ENCODE measurements at regions not wholly inside any gene's neighbourhood (a gene's known extent, or its start where the extent isn't known, plus 50 kb on each side); places are given as distances from the start of the nearest gene placed in this dataset.

DNA sequence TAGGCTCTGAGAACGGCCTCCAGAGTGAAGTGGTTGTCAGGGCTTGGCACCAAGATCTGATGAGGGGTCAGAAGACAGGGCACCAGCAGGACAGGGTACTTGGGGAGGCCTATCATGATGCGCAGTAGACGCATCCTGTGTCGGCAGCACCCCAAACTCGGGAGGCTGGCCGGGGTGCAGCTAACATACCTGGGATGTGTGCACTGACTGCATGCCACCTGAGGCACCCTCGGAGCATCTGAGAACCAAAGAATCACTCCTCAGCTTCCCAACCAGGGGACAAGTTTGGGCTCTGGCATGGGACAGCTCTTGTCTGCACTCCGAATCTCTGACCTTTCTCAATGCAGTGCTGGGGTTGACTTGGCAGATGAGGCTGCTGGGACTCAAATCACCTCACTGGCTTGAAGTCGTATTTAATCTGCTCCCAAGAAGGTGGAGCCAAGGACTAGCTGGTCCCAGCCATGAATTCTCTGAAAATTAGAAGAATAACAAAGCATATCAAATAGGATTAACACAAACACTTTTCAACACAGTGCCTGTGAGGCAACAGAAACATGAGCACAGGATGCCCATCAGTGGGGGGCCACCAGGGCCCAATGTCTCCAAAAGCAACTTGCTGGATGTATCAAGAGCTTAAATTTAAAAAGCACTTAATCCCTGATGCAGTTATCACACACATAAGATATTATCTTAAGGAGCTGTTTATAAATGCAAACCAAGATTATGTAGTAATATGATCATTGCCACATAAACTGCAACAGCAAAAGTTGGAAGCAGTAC lies 348.8 kb downstream of the PREX1 start:
- no peaks in the 10 kb centered on the region for H3K4me1 Mint-ChIP-seq
- H3K27me3 Mint-ChIP-seq (ENCODE audit: low read depth): peaks cover 56% of the 10 kb centered on the region
- H3K9me3 Mint-ChIP-seq: no peaks in the 10 kb centered on the region
- H3K27ac Mint-ChIP-seq (ENCODE audit: unreplicated experiment): no peak overlapping the region
- TF ChIP-seq, protein P1, sequence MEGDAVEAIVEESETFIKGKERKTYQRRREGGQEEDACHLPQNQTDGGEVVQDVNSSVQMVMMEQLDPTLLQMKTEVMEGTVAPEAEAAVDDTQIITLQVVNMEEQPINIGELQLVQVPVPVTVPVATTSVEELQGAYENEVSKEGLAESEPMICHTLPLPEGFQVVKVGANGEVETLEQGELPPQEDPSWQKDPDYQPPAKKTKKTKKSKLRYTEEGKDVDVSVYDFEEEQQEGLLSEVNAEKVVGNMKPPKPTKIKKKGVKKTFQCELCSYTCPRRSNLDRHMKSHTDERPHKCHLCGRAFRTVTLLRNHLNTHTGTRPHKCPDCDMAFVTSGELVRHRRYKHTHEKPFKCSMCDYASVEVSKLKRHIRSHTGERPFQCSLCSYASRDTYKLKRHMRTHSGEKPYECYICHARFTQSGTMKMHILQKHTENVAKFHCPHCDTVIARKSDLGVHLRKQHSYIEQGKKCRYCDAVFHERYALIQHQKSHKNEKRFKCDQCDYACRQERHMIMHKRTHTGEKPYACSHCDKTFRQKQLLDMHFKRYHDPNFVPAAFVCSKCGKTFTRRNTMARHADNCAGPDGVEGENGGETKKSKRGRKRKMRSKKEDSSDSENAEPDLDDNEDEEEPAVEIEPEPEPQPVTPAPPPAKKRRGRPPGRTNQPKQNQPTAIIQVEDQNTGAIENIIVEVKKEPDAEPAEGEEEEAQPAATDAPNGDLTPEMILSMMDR (conservative IDR thresholded peaks at IDR 0.05): no peak
- H3K36me3 Mint-ChIP-seq (ENCODE audit: low read depth): no peaks in the 10 kb centered on the region
- no peak overlapping the region for H3K4me3 Mint-ChIP-seq
- no peak for DNase-seq (ENCODE audit: low read depth, low spot score)

DNA sequence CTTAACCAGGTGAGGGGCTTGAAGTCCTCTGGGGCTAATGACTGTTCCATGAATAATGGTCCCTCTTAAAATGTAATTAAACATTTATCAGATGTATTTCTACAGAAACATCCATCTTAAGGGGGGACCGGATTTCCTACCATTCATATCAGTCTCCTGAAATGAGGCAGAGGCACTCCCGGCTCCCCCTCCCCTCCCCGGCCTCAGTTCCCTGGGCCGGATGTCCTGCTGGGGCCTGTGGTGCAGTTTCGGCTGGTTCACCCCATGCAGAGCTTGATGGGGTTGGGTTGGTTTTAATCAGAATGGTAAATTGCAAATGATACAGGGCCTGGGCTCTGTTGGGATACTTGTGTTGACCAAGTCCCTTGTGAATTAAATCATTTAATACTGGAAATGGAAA lies 349.4 kb downstream of the PREX1 start:
- Mint-ChIP-seq H3K4me3 (no peak overlapping the region), H3K27ac (ENCODE audit: unreplicated experiment) (no peak overlapping the region), H3K36me3 (ENCODE audit: low read depth) (no peaks in the 10 kb centered on the region), H3K9me3 (no peaks in the 10 kb centered on the region), H3K4me1 (no peaks in the 10 kb centered on the region), H3K27me3 (ENCODE audit: low read depth) (peaks cover 53% of the 10 kb centered on the region)
- DNase-seq (ENCODE audit: low read depth, low spot score): no peak
- TF ChIP-seq, protein P1 (conservative IDR thresholded peaks at IDR 0.05): no peak

DNA sequence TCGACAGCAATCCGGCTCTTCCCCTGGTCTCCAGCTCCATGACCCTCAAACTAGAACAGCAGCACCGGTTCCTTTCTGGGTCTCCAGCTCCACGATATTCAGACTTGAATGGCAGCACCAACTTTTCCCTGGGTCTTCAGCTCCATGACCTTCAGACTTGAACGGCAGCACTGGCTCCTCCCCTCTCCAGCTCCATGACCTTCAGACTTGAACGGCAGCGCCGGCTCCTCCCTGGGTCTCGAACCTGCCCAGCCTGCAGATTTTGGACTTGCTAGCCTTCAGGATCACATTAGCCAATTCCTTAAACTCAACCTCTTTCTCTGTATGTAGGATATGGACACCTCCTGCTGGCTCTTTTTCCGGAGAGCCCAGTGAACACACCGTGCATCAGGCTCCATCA lies 350.9 kb downstream of the PREX1 start:
- Mint-ChIP-seq H3K27ac (ENCODE audit: unreplicated experiment) (peak overlapping the region; percentile 31), H3K9me3 (no peaks in the 10 kb centered on the region), H3K36me3 (ENCODE audit: low read depth) (no peaks in the 10 kb centered on the region), H3K4me1 (no peaks in the 10 kb centered on the region), H3K4me3 (no peak overlapping the region), H3K27me3 (ENCODE audit: low read depth) (peaks cover 40% of the 10 kb centered on the region)
- DNase-seq (ENCODE audit: low read depth, low spot score): no peak
- TF ChIP-seq, protein P1 (conservative IDR thresholded peaks at IDR 0.05): no peak

DNA sequence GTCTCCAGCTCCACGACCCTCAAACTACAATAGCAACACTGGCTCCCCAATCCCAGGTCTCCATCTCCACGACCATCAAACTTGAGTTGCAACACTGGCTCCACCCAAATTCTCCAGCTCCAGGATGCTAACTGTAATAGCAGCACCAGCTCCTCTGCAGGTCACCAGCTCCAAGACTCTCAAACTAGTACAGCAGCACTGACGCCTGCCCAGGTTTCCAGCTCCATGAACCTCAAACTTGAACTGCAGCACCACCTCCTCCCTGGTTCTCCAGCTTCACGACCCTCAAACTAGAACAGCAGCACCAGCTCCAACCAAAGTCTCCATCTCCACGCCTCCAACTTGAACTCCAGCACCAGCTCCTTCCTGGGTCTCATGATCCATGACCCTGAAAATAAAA lies 353.8 kb downstream of the PREX1 start:
- DNase-seq (ENCODE audit: low read depth, low spot score): no peak
- no peaks in the 10 kb centered on the region for H3K36me3 Mint-ChIP-seq (ENCODE audit: low read depth)
- TF ChIP-seq, protein P1 (conservative IDR thresholded peaks at IDR 0.05): no peak
- H3K27ac Mint-ChIP-seq (ENCODE audit: unreplicated experiment): no peak overlapping the region
- H3K9me3 Mint-ChIP-seq: no peaks in the 10 kb centered on the region
- no peak overlapping the region for H3K4me3 Mint-ChIP-seq
- no peaks in the 10 kb centered on the region for H3K4me1 Mint-ChIP-seq
- H3K27me3 Mint-ChIP-seq (ENCODE audit: low read depth): peaks cover 19% of the 10 kb centered on the region

DNA sequence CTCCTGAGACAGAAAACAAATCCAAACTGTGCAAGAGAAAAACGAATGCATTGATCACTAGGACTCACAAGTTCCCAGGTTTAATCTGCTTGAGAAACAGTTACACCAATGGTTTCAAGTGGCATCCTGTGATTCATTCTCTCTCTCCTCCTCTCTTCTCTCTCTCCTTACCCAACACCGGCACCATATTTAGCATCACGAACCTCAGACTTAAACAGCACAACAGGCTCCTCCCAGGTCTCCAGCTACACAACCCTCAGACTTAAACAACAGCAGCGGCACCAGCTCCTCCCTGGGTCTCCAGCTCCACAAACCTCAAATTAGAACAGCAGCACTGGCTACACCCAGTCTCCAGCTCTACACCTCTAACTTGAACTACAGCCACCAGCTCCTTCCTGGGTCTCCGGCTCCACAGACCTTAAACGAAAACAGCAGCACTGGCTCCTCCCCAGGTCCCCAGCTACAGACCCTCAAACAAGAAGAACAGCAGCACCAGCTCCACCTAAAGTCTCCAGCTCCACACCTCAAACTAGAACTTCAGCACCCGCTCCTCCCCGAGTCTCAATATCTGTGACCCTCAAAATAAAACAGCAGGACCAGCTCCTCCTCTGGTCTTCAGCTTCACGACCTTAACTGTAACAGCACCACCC lies 355.9 kb downstream of the PREX1 start:
- no peak overlapping the region for H3K4me3 Mint-ChIP-seq
- no peak for DNase-seq (ENCODE audit: low read depth, low spot score)
- TF ChIP-seq, protein P1 (conservative IDR thresholded peaks at IDR 0.05): no peak
- peaks cover 9% of the 10 kb centered on the region for H3K27me3 Mint-ChIP-seq (ENCODE audit: low read depth)
- H3K4me1 Mint-ChIP-seq: peaks cover 4% of the 10 kb centered on the region
- H3K9me3 Mint-ChIP-seq: peaks cover 6% of the 10 kb centered on the region
- H3K27ac Mint-ChIP-seq (ENCODE audit: unreplicated experiment): no peak overlapping the region
- H3K36me3 Mint-ChIP-seq (ENCODE audit: low read depth): peaks cover 2% of the 10 kb centered on the region
